Activated T-helper 17 cell treated with anti-CD3 and anti-CD28 coated beads, Interleukin-2, amount 50 U/mL, for 72 hours (primary cell): ENCODE measurements at regions not wholly inside any gene's neighbourhood (a gene's known extent, or its start where the extent isn't known, plus 50 kb on each side); places are given as distances from the start of the nearest gene placed in this dataset.

Source experiments
- ATAC-seq: fragments of 150-1000 bp; cut with Tn5 transposase; replicated peaks from 2 replicates; pipeline ENCODE4 v1.10.0; 2021; ENCODE audit warnings: mild to moderate bottlenecking, moderate library complexity
- H3K27ac Mint-ChIP-seq: one replicate; pipeline ENCODE4 v1.8.0; 2022; ENCODE audit warnings: mixed read lengths
- H3K27me3 Mint-ChIP-seq: one replicate; pipeline ENCODE4 v1.8.0; 2022; ENCODE audit warnings: mixed read lengths
- H3K36me3 Mint-ChIP-seq: one replicate; pipeline ENCODE4 v1.8.0; 2022; ENCODE audit warnings: low read depth, mild to moderate bottlenecking, mixed read lengths
- H3K4me1 Mint-ChIP-seq: one replicate; pipeline ENCODE4 v1.8.0; 2022; ENCODE audit warnings: mixed read lengths
- H3K4me3 Mint-ChIP-seq: one replicate; pipeline ENCODE4 v1.8.0; 2022; ENCODE audit warnings: mild to moderate bottlenecking, mixed read lengths
- H3K9me3 Mint-ChIP-seq: one replicate; pipeline ENCODE4 v1.8.0; 2022; ENCODE audit warnings: mixed read lengths

GRCh38 chr19:29086646-29087045 lies 126.3 kb downstream of the UQCRFS1 start:
- ATAC-seq: no peak
- no peak overlapping the region for H3K27ac Mint-ChIP-seq
- H3K4me1 Mint-ChIP-seq: no peaks in the 10 kb centered on the region
- peaks cover 7% of the 10 kb centered on the region for H3K27me3 Mint-ChIP-seq
- H3K9me3 Mint-ChIP-seq: no peaks in the 10 kb centered on the region
- H3K4me3 Mint-ChIP-seq: no peak overlapping the region
- no peaks in the 10 kb centered on the region for H3K36me3 Mint-ChIP-seq

GRCh38 chr19:29086182-29086581 lies 126.8 kb downstream of the UQCRFS1 start:
- H3K4me3 Mint-ChIP-seq: no peak overlapping the region
- no peaks in the 10 kb centered on the region for H3K4me1 Mint-ChIP-seq
- H3K9me3 Mint-ChIP-seq: no peaks in the 10 kb centered on the region
- no peak for ATAC-seq
- peaks cover 7% of the 10 kb centered on the region for H3K27me3 Mint-ChIP-seq
- no peak overlapping the region for H3K27ac Mint-ChIP-seq
- no peaks in the 10 kb centered on the region for H3K36me3 Mint-ChIP-seq

- no peak for ATAC-seq
- H3K27me3 Mint-ChIP-seq: peaks cover 11% of the 10 kb centered on the region
- H3K4me3 Mint-ChIP-seq: no peak overlapping the region
- H3K36me3 Mint-ChIP-seq: no peaks in the 10 kb centered on the region
- no peak overlapping the region for H3K27ac Mint-ChIP-seq
- no peaks in the 10 kb centered on the region for H3K4me1 Mint-ChIP-seq
- H3K9me3 Mint-ChIP-seq: no peaks in the 10 kb centered on the region
Measured at GRCh38 chr19:29085630-29086029, 127.3 kb downstream of the UQCRFS1 start.

GRCh38 chr19:29085206-29085605 lies 127.7 kb downstream of the UQCRFS1 start:
- Mint-ChIP-seq H3K4me3 (no peak overlapping the region), H3K4me1 (no peaks in the 10 kb centered on the region), H3K9me3 (no peaks in the 10 kb centered on the region), H3K27me3 (peaks cover 11% of the 10 kb centered on the region), H3K27ac (no peak overlapping the region), H3K36me3 (no peaks in the 10 kb centered on the region)
- no peak for ATAC-seq

- Mint-ChIP-seq H3K27ac (no peak overlapping the region), H3K4me3 (no peak overlapping the region), H3K27me3 (peaks cover 14% of the 10 kb centered on the region), H3K4me1 (no peaks in the 10 kb centered on the region), H3K36me3 (no peaks in the 10 kb centered on the region), H3K9me3 (no peaks in the 10 kb centered on the region)
- ATAC-seq: no peak
Measured at GRCh38 chr19:29084266-29084665, 128.7 kb downstream of the UQCRFS1 start.

- Mint-ChIP-seq H3K4me3 (no peak overlapping the region), H3K27ac (no peak overlapping the region), H3K27me3 (peaks cover 14% of the 10 kb centered on the region), H3K9me3 (no peaks in the 10 kb centered on the region), H3K36me3 (no peaks in the 10 kb centered on the region), H3K4me1 (no peaks in the 10 kb centered on the region)
- ATAC-seq: no peak
Measured at GRCh38 chr19:29083863-29084262, 129.1 kb downstream of the UQCRFS1 start.

GRCh38 chr19:29079356-29080032 lies 133.5 kb downstream of the UQCRFS1 start:
- no peak for ATAC-seq
- Mint-ChIP-seq H3K4me1 (no peaks in the 10 kb centered on the region), H3K27me3 (peaks cover 7% of the 10 kb centered on the region), H3K36me3 (no peaks in the 10 kb centered on the region), H3K4me3 (no peak overlapping the region), H3K9me3 (no peaks in the 10 kb centered on the region), H3K27ac (no peak overlapping the region)

GRCh38 chr19:29076963-29077362 lies 136.0 kb downstream of the UQCRFS1 start:
- no peaks in the 10 kb centered on the region for H3K9me3 Mint-ChIP-seq
- no peak overlapping the region for H3K27ac Mint-ChIP-seq
- H3K27me3 Mint-ChIP-seq: peaks cover 7% of the 10 kb centered on the region
- H3K4me3 Mint-ChIP-seq: no peak overlapping the region
- no peaks in the 10 kb centered on the region for H3K36me3 Mint-ChIP-seq
- H3K4me1 Mint-ChIP-seq: no peaks in the 10 kb centered on the region
- no peak for ATAC-seq

GRCh38 chr19:29076161-29076560 lies 136.8 kb downstream of the UQCRFS1 start:
- no peaks in the 10 kb centered on the region for H3K9me3 Mint-ChIP-seq
- H3K4me3 Mint-ChIP-seq: no peak overlapping the region
- H3K27ac Mint-ChIP-seq: no peak overlapping the region
- H3K4me1 Mint-ChIP-seq: no peaks in the 10 kb centered on the region
- H3K27me3 Mint-ChIP-seq: peaks cover 6% of the 10 kb centered on the region
- no peaks in the 10 kb centered on the region for H3K36me3 Mint-ChIP-seq
- ATAC-seq: no peak

GRCh38 chr19:29075149-29075548 lies 137.8 kb downstream of the UQCRFS1 start:
- no peaks in the 10 kb centered on the region for H3K9me3 Mint-ChIP-seq
- no peaks in the 10 kb centered on the region for H3K36me3 Mint-ChIP-seq
- no peak overlapping the region for H3K27ac Mint-ChIP-seq
- no peak for ATAC-seq
- H3K4me1 Mint-ChIP-seq: no peaks in the 10 kb centered on the region
- H3K27me3 Mint-ChIP-seq: peaks cover 3% of the 10 kb centered on the region
- H3K4me3 Mint-ChIP-seq: no peak overlapping the region

GRCh38 chr19:29074579-29074978 lies 138.4 kb downstream of the UQCRFS1 start:
- Mint-ChIP-seq H3K27me3 (no peaks in the 10 kb centered on the region), H3K36me3 (no peaks in the 10 kb centered on the region), H3K4me1 (no peaks in the 10 kb centered on the region), H3K9me3 (no peaks in the 10 kb centered on the region), H3K4me3 (no peak overlapping the region), H3K27ac (no peak overlapping the region)
- no peak for ATAC-seq

- Mint-ChIP-seq H3K9me3 (no peaks in the 10 kb centered on the region), H3K36me3 (no peaks in the 10 kb centered on the region), H3K27me3 (peaks cover 5% of the 10 kb centered on the region), H3K4me1 (no peaks in the 10 kb centered on the region), H3K4me3 (no peak overlapping the region), H3K27ac (no peak overlapping the region)
- no peak for ATAC-seq
Measured at GRCh38 chr19:29067831-29068230, 145.1 kb downstream of the UQCRFS1 start.

GRCh38 chr19:29062475-29063435 lies 150.2 kb downstream of the UQCRFS1 start:
- H3K27me3 Mint-ChIP-seq: peaks cover 11% of the 10 kb centered on the region
- H3K27ac Mint-ChIP-seq: no peak overlapping the region
- no peak overlapping the region for H3K4me3 Mint-ChIP-seq
- H3K4me1 Mint-ChIP-seq: no peaks in the 10 kb centered on the region
- H3K36me3 Mint-ChIP-seq: no peaks in the 10 kb centered on the region
- no peak for ATAC-seq
- H3K9me3 Mint-ChIP-seq: no peaks in the 10 kb centered on the region

GRCh38 chr19:29060813-29061364 lies 152.1 kb downstream of the UQCRFS1 start:
- no peak overlapping the region for H3K27ac Mint-ChIP-seq
- H3K36me3 Mint-ChIP-seq: no peaks in the 10 kb centered on the region
- no peaks in the 10 kb centered on the region for H3K9me3 Mint-ChIP-seq
- ATAC-seq: no peak
- H3K27me3 Mint-ChIP-seq: peaks cover 11% of the 10 kb centered on the region
- H3K4me1 Mint-ChIP-seq: no peaks in the 10 kb centered on the region
- no peak overlapping the region for H3K4me3 Mint-ChIP-seq

GRCh38 chr19:29056535-29056934 lies 156.4 kb downstream of the UQCRFS1 start:
- Mint-ChIP-seq H3K27ac (no peak overlapping the region), H3K4me3 (no peak overlapping the region), H3K27me3 (peaks cover 6% of the 10 kb centered on the region), H3K36me3 (no peaks in the 10 kb centered on the region), H3K9me3 (no peaks in the 10 kb centered on the region), H3K4me1 (no peaks in the 10 kb centered on the region)
- ATAC-seq: no peak
